ENCODE measurements at regions not wholly inside any gene's neighbourhood (a gene's known extent, or its start where the extent isn't known, plus 50 kb on each side); places are given as distances from the start of the nearest gene placed in this dataset.

GRCh38 chr12:24441458-24441857 lies 492.0 kb upstream of the SOX5 start:
- Histone ChIP-seq H2AFZ (ENCODE audit: control insufficient read depth, low read length) (no peak overlapping the region), H3K27ac (ENCODE audit: control insufficient read depth, insufficient read depth, low read length) (no peak overlapping the region), H3K9me3 (ENCODE audit: control insufficient read depth, low read depth, low read length) (no peaks in the 10 kb centered on the region), H3K4me3 (ENCODE audit: control insufficient read depth in 2 of 3, extremely low read depth in 1 of 3, insufficient read depth in 2 of 3, low read depth in 1 of 3, low read length in 3 of 3) (no peak overlapping the region), H3K4me1 (ENCODE audit: control insufficient read depth, extremely low read depth, insufficient read depth, low read length) (no peaks in the 10 kb centered on the region), H3K27me3 (ENCODE audit: control insufficient read depth, extremely low read depth, insufficient read depth, low read length) (no peaks in the 10 kb centered on the region), H3K79me2 (ENCODE audit: control insufficient read depth, insufficient read depth, low read length) (no peaks in the 10 kb centered on the region), H3K4me2 (ENCODE audit: control insufficient read depth, extremely low read depth, insufficient read depth, low read depth, low read length) (no peak overlapping the region), H3K36me3 (ENCODE audit: control insufficient read depth in 2 of 2, extremely low read depth in 1 of 2, insufficient read depth in 2 of 2, low read length in 2 of 2) (no peaks in the 10 kb centered on the region), H3K9ac (ENCODE audit: control insufficient read depth, extremely low read depth, insufficient read depth, low read length) (no peak overlapping the region), H4K20me1 (ENCODE audit: control insufficient read depth, extremely low read depth, insufficient read depth, low read length) (no peaks in the 10 kb centered on the region), H3K9me1 (ENCODE audit: control insufficient read depth, extremely low read depth, insufficient read depth, low read length) (no peaks in the 10 kb centered on the region)
- TF ChIP-seq, protein P1, sequence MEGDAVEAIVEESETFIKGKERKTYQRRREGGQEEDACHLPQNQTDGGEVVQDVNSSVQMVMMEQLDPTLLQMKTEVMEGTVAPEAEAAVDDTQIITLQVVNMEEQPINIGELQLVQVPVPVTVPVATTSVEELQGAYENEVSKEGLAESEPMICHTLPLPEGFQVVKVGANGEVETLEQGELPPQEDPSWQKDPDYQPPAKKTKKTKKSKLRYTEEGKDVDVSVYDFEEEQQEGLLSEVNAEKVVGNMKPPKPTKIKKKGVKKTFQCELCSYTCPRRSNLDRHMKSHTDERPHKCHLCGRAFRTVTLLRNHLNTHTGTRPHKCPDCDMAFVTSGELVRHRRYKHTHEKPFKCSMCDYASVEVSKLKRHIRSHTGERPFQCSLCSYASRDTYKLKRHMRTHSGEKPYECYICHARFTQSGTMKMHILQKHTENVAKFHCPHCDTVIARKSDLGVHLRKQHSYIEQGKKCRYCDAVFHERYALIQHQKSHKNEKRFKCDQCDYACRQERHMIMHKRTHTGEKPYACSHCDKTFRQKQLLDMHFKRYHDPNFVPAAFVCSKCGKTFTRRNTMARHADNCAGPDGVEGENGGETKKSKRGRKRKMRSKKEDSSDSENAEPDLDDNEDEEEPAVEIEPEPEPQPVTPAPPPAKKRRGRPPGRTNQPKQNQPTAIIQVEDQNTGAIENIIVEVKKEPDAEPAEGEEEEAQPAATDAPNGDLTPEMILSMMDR (optimal IDR thresholded peaks at IDR 0.05 in 1 of 3, IDR thresholded peaks at IDR 0.05 in 1 of 3, conservative IDR thresholded peaks at IDR 0.05 in 1 of 3; ENCODE audit: extremely low read depth in 1 of 3, insufficient read depth in 2 of 3, low read length in 3 of 3), result no peak
- no peak for FAIRE-seq
- no peak for DNase-seq (ENCODE audit: low read depth, low spot score)
- dilution Hi-C loops (cut with MboI; ENCODE audit: extremely low pct_ligation_motif_present, low sequenced_read_pairs), result no loop called here

GRCh38 chr12:24436667-24437066 lies 487.2 kb upstream of the SOX5 start:
- H3K9ac ChIP-seq (ENCODE audit: control insufficient read depth, extremely low read depth, insufficient read depth, low read length), result no peak overlapping the region
- no peaks in the 10 kb centered on the region for H3K9me1 ChIP-seq (ENCODE audit: control insufficient read depth, extremely low read depth, insufficient read depth, low read length)
- H3K27me3 ChIP-seq (ENCODE audit: control insufficient read depth, extremely low read depth, insufficient read depth, low read length), result no peaks in the 10 kb centered on the region
- FAIRE-seq, result no peak
- no peaks in the 10 kb centered on the region for H3K36me3 ChIP-seq (ENCODE audit: control insufficient read depth in 2 of 2, extremely low read depth in 1 of 2, insufficient read depth in 2 of 2, low read length in 2 of 2)
- no peaks in the 10 kb centered on the region for H3K79me2 ChIP-seq (ENCODE audit: control insufficient read depth, insufficient read depth, low read length)
- no peak overlapping the region for H3K4me3 ChIP-seq (ENCODE audit: control insufficient read depth in 2 of 3, extremely low read depth in 1 of 3, insufficient read depth in 2 of 3, low read depth in 1 of 3, low read length in 3 of 3)
- H3K4me2 ChIP-seq (ENCODE audit: control insufficient read depth, extremely low read depth, insufficient read depth, low read depth, low read length), result no peak overlapping the region
- no peak overlapping the region for H3K27ac ChIP-seq (ENCODE audit: control insufficient read depth, insufficient read depth, low read length)
- no peaks in the 10 kb centered on the region for H3K4me1 ChIP-seq (ENCODE audit: control insufficient read depth, extremely low read depth, insufficient read depth, low read length)
- no peaks in the 10 kb centered on the region for H3K9me3 ChIP-seq (ENCODE audit: control insufficient read depth, low read depth, low read length)
- no peaks in the 10 kb centered on the region for H4K20me1 ChIP-seq (ENCODE audit: control insufficient read depth, extremely low read depth, insufficient read depth, low read length)
- dilution Hi-C loops (cut with MboI; ENCODE audit: extremely low pct_ligation_motif_present, low sequenced_read_pairs), result no loop called here
- no peak for TF ChIP-seq EZH2 (IDR thresholded peaks at IDR 0.05; ENCODE audit: low read length)
- TF ChIP-seq, protein P1 (optimal IDR thresholded peaks at IDR 0.05 in 1 of 3, IDR thresholded peaks at IDR 0.05 in 1 of 3, conservative IDR thresholded peaks at IDR 0.05 in 1 of 3; ENCODE audit: extremely low read depth in 1 of 3, insufficient read depth in 2 of 3, low read length in 3 of 3), result no peak
- H2AFZ ChIP-seq (ENCODE audit: control insufficient read depth, low read length), result no peak overlapping the region
- DNase-seq (ENCODE audit: low read depth, low spot score), result no peak

Data from keratinocyte (primary cell).